Testis (tissue), 2 donors: ENCODE measurements at regions not wholly inside any gene's neighbourhood (a gene's known extent, or its start where the extent isn't known, plus 50 kb on each side); places are given as distances from the start of the nearest gene placed in this dataset.

Experiments
- POLR2A ChIP-seq: fragments of 450-650 bp; IDR thresholded peaks from one replicate; pipeline ENCODE4 v1.6.1; 2017; ENCODE audit warnings: antibody characterized with exemption, mild to moderate bottlenecking, moderate library complexity
- TF ChIP-seq, protein P1 (sequence below), 3 experiments: fragments of 450-650 bp in 2 of 3; fragments of 200-600 bp in 1 of 3; sonication (generic) in 1 of 3; IDR thresholded peaks; one replicate each; pipeline ENCODE4 v1.5.1; 2016 to 2019; ENCODE audit warnings: antibody characterized with exemption in 3 of 3, mild to moderate bottlenecking in 2 of 3, moderate library complexity in 1 of 3

- TF ChIP-seq, protein P1, sequence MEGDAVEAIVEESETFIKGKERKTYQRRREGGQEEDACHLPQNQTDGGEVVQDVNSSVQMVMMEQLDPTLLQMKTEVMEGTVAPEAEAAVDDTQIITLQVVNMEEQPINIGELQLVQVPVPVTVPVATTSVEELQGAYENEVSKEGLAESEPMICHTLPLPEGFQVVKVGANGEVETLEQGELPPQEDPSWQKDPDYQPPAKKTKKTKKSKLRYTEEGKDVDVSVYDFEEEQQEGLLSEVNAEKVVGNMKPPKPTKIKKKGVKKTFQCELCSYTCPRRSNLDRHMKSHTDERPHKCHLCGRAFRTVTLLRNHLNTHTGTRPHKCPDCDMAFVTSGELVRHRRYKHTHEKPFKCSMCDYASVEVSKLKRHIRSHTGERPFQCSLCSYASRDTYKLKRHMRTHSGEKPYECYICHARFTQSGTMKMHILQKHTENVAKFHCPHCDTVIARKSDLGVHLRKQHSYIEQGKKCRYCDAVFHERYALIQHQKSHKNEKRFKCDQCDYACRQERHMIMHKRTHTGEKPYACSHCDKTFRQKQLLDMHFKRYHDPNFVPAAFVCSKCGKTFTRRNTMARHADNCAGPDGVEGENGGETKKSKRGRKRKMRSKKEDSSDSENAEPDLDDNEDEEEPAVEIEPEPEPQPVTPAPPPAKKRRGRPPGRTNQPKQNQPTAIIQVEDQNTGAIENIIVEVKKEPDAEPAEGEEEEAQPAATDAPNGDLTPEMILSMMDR (IDR thresholded peaks at IDR 0.05) = no peak
- TF ChIP-seq POLR2A = no peak
These were observed 166.4 kb upstream of the ROPN1 start for GRCh38 chr3:124158168-124158881.
